ENCODE measurements at regions not wholly inside any gene's neighbourhood (a gene's known extent, or its start where the extent isn't known, plus 50 kb on each side); places are given as distances from the start of the nearest gene placed in this dataset.

DNA sequence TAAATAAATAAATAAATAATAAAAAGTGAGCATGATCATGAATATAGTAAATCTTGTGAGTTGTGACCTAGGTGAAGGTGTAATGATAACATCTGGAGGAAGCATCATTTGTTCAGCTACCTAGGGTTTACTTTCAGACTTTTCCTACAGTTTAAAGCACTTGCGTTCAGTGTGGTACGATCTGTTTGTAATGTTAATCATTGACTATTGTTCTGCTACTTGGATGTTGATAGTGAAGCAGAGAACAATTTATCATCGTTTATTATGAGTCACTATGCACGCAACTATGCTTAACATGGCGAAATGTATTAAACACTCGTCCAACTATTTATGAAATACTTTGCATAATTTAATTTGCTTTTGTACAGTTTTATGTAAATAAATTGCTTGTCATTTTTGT is 426.2 kb downstream of the PCDH7 start:
- H3K36me3 Mint-ChIP-seq: no peaks in the 10 kb centered on the region
- Histone ChIP-seq H3K36me3 (ENCODE audit: control insufficient read depth in 2 of 2, extremely low read depth in 1 of 2, insufficient read depth in 1 of 2, low read length in 1 of 2) (no peaks in the 10 kb centered on the region), H3K4me1 (ENCODE audit: control insufficient read depth in 1 of 2, extremely low read depth in 1 of 2, insufficient read depth in 2 of 2, low read length in 2 of 2) (no peaks in the 10 kb centered on the region), H3K9me3 (no peaks in the 10 kb centered on the region), H3K27ac (ENCODE audit: low read length) (no peak overlapping the region), H3K4me3 (ENCODE audit: control insufficient read depth in 1 of 2, extremely low read depth in 1 of 2, low read length in 1 of 2) (no peak overlapping the region), H3K27me3 (replicated peaks in 1 of 2; ENCODE audit: control insufficient read depth in 2 of 2, extremely low read depth in 1 of 2, insufficient read depth in 2 of 2, low read length in 1 of 2) (no peaks in the 10 kb centered on the region)
- DNase-seq (no peak), ATAC-seq (replicated peaks in 1 of 4) (no peak)
- no peaks in the 10 kb centered on the region for H3K27me3 Mint-ChIP-seq
- H3K9me3 Mint-ChIP-seq: peaks cover 5 to 17% (median 9%) of the 10 kb centered on the region in 3 donors
- H3K4me1 Mint-ChIP-seq: no peaks in the 10 kb centered on the region
- CTCF ChIA-PET: no interaction called here
- POLR2A ChIA-PET: no interaction called here
- WGBS (ENCODE audit: insufficient coverage): no CpG with 5 or more reads among the region's 6 CpGs
- H3K4me3 Mint-ChIP-seq: no peak overlapping the region
- no peak overlapping the region for H3K27ac Mint-ChIP-seq

DNA sequence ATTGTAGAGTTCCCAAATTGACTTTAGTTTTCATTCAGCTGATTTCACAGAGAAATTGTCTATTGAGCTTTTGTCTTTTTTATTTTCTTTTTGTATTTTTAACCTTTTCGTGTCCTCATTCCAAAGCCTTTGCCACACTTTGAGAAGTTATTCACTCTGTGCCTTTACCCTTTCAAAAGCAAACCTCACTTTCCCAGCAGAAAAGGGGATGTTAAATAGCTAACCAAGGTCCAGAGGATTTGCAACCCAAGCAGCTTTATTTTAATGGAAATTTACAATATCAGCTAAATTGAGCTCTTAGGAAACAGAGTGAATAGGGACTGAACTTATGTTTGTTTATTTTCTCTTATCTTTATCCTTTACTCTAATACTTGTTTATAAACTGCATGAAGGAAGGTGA is 428.8 kb downstream of the PCDH7 start:
- no CpG with 5 or more reads among the region's 1 CpG for WGBS (ENCODE audit: insufficient coverage)
- Mint-ChIP-seq H3K27ac (no peak overlapping the region), H3K27me3 (no peaks in the 10 kb centered on the region), H3K36me3 (no peaks in the 10 kb centered on the region), H3K4me3 (no peak overlapping the region), H3K9me3 (peaks cover 7 to 16% (median 12%) of the 10 kb centered on the region in 3 donors), H3K4me1 (no peaks in the 10 kb centered on the region)
- ATAC-seq (replicated peaks in 1 of 4) (no peak), DNase-seq (no peak)
- no peaks in the 10 kb centered on the region for H3K9me3 ChIP-seq
- H3K4me1 ChIP-seq (ENCODE audit: control insufficient read depth in 1 of 2, extremely low read depth in 1 of 2, insufficient read depth in 2 of 2, low read length in 2 of 2): no peaks in the 10 kb centered on the region
- H3K4me3 ChIP-seq (ENCODE audit: control insufficient read depth in 1 of 2, extremely low read depth in 1 of 2, low read length in 1 of 2): no peak overlapping the region
- no peaks in the 10 kb centered on the region for H3K36me3 ChIP-seq (ENCODE audit: control insufficient read depth in 2 of 2, extremely low read depth in 1 of 2, insufficient read depth in 1 of 2, low read length in 1 of 2)
- CTCF ChIA-PET: interaction anchor here in 1 of 2 donors (0.6 kb wide), 1 partner anchor 431 kb away, joined by 3 read pairs; no protein-coding TSS in a partner anchor
- POLR2A ChIA-PET: no interaction called here
- no peak overlapping the region for H3K27ac ChIP-seq (ENCODE audit: low read length)
- no peaks in the 10 kb centered on the region for H3K27me3 ChIP-seq (replicated peaks in 1 of 2; ENCODE audit: control insufficient read depth in 2 of 2, extremely low read depth in 1 of 2, insufficient read depth in 2 of 2, low read length in 1 of 2)

- POLR2A ChIA-PET: no interaction called here
- no CpG with 5 or more reads among the region's 1 CpG for WGBS (ENCODE audit: insufficient coverage)
- H3K4me1 Mint-ChIP-seq: no peaks in the 10 kb centered on the region
- CTCF ChIA-PET: no interaction called here
- no peak for ATAC-seq (replicated peaks in 1 of 4)
- H3K9me3 Mint-ChIP-seq: peaks cover 6 to 9% (median 9%) of the 10 kb centered on the region in 3 donors
- Histone ChIP-seq H3K27ac (ENCODE audit: low read length) (no peak overlapping the region), H3K4me1 (ENCODE audit: control insufficient read depth in 1 of 2, extremely low read depth in 1 of 2, insufficient read depth in 2 of 2, low read length in 2 of 2) (no peaks in the 10 kb centered on the region), H3K27me3 (replicated peaks in 1 of 2; ENCODE audit: control insufficient read depth in 2 of 2, extremely low read depth in 1 of 2, insufficient read depth in 2 of 2, low read length in 1 of 2) (no peaks in the 10 kb centered on the region), H3K4me3 (ENCODE audit: control insufficient read depth in 1 of 2, extremely low read depth in 1 of 2, low read length in 1 of 2) (no peak overlapping the region), H3K36me3 (ENCODE audit: control insufficient read depth in 2 of 2, extremely low read depth in 1 of 2, insufficient read depth in 1 of 2, low read length in 1 of 2) (no peaks in the 10 kb centered on the region), H3K9me3 (no peaks in the 10 kb centered on the region)
- H3K27me3 Mint-ChIP-seq: no peaks in the 10 kb centered on the region
- H3K36me3 Mint-ChIP-seq: no peaks in the 10 kb centered on the region
- no peak overlapping the region for H3K4me3 Mint-ChIP-seq
- no peak for DNase-seq
- H3K27ac Mint-ChIP-seq: no peak overlapping the region
Observed at GRCh38 chr4:31156221-31156620, 436.1 kb downstream of the PCDH7 start.

DNA sequence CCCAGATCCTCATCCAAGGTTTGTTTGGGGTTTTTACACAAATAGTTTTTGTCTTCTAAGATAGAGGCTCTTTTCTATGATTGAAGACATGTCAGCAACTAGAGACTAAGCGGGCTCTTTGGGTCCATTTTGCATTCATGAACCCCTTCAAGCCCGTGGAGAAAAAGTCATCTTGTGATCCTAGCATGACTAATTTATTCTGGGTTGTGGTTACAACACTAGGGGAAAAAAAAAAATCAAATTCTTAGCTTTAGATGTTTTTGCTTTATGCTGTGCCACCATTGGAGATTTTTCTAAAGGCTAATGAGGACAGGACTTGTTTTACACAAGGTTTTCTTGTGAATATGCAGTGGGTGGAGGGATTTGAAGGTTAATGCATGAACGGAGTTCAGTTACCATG is 440.0 kb downstream of the PCDH7 start:
- no peak overlapping the region for H3K4me3 Mint-ChIP-seq
- H3K27ac ChIP-seq (ENCODE audit: low read length): no peak overlapping the region
- DNase-seq (no peak), ATAC-seq (replicated peaks in 1 of 4) (no peak)
- no peaks in the 10 kb centered on the region for H3K36me3 ChIP-seq (ENCODE audit: control insufficient read depth in 2 of 2, extremely low read depth in 1 of 2, insufficient read depth in 1 of 2, low read length in 1 of 2)
- no peaks in the 10 kb centered on the region for H3K4me1 ChIP-seq (ENCODE audit: control insufficient read depth in 1 of 2, extremely low read depth in 1 of 2, insufficient read depth in 2 of 2, low read length in 2 of 2)
- H3K27me3 ChIP-seq (replicated peaks in 1 of 2; ENCODE audit: control insufficient read depth in 2 of 2, extremely low read depth in 1 of 2, insufficient read depth in 2 of 2, low read length in 1 of 2): no peaks in the 10 kb centered on the region
- H3K36me3 Mint-ChIP-seq: no peaks in the 10 kb centered on the region
- no peak overlapping the region for H3K27ac Mint-ChIP-seq
- no peak overlapping the region for H3K4me3 ChIP-seq (ENCODE audit: control insufficient read depth in 1 of 2, extremely low read depth in 1 of 2, low read length in 1 of 2)
- WGBS (ENCODE audit: insufficient coverage): 83% methylated on average over 2 of the region's 3 CpGs
- H3K4me1 Mint-ChIP-seq: no peaks in the 10 kb centered on the region
- H3K27me3 Mint-ChIP-seq: no peaks in the 10 kb centered on the region
- ChIA-PET POLR2A (no interaction called here), CTCF (no interaction called here)
- peaks cover 0 to 10% (median 4%) of the 10 kb centered on the region in 3 donors for H3K9me3 Mint-ChIP-seq
- H3K9me3 ChIP-seq: no peaks in the 10 kb centered on the region

DNA sequence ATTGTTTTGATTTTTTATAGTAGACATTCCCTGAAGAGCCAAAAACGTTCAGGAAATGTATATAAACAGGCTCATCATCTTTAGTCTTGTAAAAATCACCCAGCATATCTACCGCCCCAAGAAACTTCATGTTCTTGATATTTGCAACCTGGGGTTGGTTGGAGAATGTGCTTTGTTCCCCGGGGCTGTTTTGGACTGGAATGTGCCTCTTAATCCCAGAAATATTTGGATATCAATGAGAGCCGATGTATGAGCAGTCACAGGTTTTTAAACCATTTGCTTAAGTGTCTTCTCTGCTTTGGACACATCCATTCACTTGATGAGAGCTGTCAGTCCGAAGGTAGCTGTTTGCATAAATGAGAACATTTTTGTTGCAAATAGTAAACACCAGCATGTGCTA is 449.7 kb downstream of the PCDH7 start:
- CTCF ChIA-PET: interaction anchor here in 1 of 2 donors (0.6 kb wide), 1 partner anchor 20 kb away, joined by 3 read pairs; no protein-coding TSS in a partner anchor
- POLR2A ChIA-PET: no interaction called here
- H3K36me3 Mint-ChIP-seq: no peaks in the 10 kb centered on the region
- Histone ChIP-seq H3K27me3 (replicated peaks in 1 of 2; ENCODE audit: control insufficient read depth in 2 of 2, extremely low read depth in 1 of 2, insufficient read depth in 2 of 2, low read length in 1 of 2) (no peaks in the 10 kb centered on the region), H3K27ac (ENCODE audit: low read length) (no peak overlapping the region), H3K4me1 (ENCODE audit: control insufficient read depth in 1 of 2, extremely low read depth in 1 of 2, insufficient read depth in 2 of 2, low read length in 2 of 2) (no peaks in the 10 kb centered on the region), H3K9me3 (no peaks in the 10 kb centered on the region), H3K4me3 (ENCODE audit: control insufficient read depth in 1 of 2, extremely low read depth in 1 of 2, low read length in 1 of 2) (no peak overlapping the region), H3K36me3 (ENCODE audit: control insufficient read depth in 2 of 2, extremely low read depth in 1 of 2, insufficient read depth in 1 of 2, low read length in 1 of 2) (no peaks in the 10 kb centered on the region)
- no peak overlapping the region for H3K27ac Mint-ChIP-seq
- H3K4me3 Mint-ChIP-seq: no peak overlapping the region
- no peaks in the 10 kb centered on the region for H3K4me1 Mint-ChIP-seq
- H3K27me3 Mint-ChIP-seq: no peaks in the 10 kb centered on the region
- no peak for DNase-seq
- ATAC-seq (replicated peaks in 1 of 4): no peak
- peaks cover 16 to 19% (median 16%) of the 10 kb centered on the region in 3 donors for H3K9me3 Mint-ChIP-seq
- 35% methylated on average over 2 of the region's 5 CpGs for WGBS (ENCODE audit: insufficient coverage)

DNA sequence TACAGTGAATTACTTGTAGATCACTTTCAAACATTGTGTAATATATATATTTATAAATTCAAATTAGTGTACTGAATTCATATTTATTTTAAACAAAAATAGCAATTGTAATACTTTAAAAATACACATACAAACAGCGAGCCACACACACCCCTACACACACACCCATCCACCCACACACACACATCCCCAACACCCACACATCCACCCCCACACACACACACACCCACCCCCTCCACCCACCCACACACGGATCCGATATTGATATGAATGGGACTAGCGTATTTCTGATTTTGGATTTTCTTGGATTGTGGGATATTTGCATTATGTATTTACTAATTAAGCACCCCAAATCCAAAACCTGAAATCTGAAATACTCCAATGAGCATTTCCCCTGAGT is 451.2 kb downstream of the PCDH7 start:
- H3K27ac Mint-ChIP-seq: no peak overlapping the region
- no peaks in the 10 kb centered on the region for H3K36me3 ChIP-seq (ENCODE audit: control insufficient read depth in 2 of 2, extremely low read depth in 1 of 2, insufficient read depth in 1 of 2, low read length in 1 of 2)
- peaks cover 11 to 16% (median 16%) of the 10 kb centered on the region in 3 donors for H3K9me3 Mint-ChIP-seq
- H3K4me3 ChIP-seq (ENCODE audit: control insufficient read depth in 1 of 2, extremely low read depth in 1 of 2, low read length in 1 of 2): no peak overlapping the region
- no peak overlapping the region for H3K4me3 Mint-ChIP-seq
- no peaks in the 10 kb centered on the region for H3K4me1 ChIP-seq (ENCODE audit: control insufficient read depth in 1 of 2, extremely low read depth in 1 of 2, insufficient read depth in 2 of 2, low read length in 2 of 2)
- DNase-seq: no peak
- H3K9me3 ChIP-seq: no peaks in the 10 kb centered on the region
- POLR2A ChIA-PET: no interaction called here
- no peaks in the 10 kb centered on the region for H3K27me3 ChIP-seq (replicated peaks in 1 of 2; ENCODE audit: control insufficient read depth in 2 of 2, extremely low read depth in 1 of 2, insufficient read depth in 2 of 2, low read length in 1 of 2)
- H3K27me3 Mint-ChIP-seq: no peaks in the 10 kb centered on the region
- H3K4me1 Mint-ChIP-seq: no peaks in the 10 kb centered on the region
- no peak for ATAC-seq (replicated peaks in 1 of 4)
- CTCF ChIA-PET: interaction anchor here in 1 of 2 donors (0.6 kb wide), 1 partner anchor 1410 kb away, joined by 4 read pairs; no protein-coding TSS in a partner anchor
- no peaks in the 10 kb centered on the region for H3K36me3 Mint-ChIP-seq
- WGBS (ENCODE audit: insufficient coverage): no CpG with 5 or more reads among the region's 4 CpGs
- no peak overlapping the region for H3K27ac ChIP-seq (ENCODE audit: low read length)

DNA sequence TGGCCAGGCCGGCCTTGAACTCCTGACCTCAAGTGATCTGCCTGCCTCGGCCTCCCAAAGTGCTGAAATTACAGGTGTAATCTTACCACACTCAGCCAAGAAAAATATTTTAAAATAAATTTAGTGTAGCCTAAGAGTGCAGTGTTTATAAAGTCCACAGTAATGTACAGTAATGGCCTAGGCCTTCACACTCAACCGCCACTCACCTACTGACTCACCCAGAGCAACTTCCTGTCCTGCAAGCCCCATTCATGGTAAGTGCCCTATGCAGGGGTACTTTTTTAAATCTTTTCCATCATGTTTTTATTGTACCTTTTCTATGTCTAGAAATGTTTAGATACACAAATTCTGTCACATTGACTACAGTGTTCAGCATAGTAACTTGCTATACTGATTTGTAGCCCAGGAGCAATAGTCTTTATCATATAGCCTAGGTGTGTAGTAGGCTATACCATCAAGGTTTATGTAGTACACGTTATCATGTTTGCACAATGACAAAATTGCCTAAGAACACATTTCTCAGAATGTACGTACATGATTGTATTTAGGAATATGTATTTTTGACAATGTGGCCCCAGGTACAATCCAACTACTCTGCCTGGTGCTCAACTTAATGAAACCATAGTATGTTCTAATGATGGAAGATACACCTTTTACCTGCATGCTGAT is 455.2 kb downstream of the PCDH7 start:
- CTCF ChIA-PET: no interaction called here
- Mint-ChIP-seq H3K36me3 (no peaks in the 10 kb centered on the region), H3K4me3 (no peak overlapping the region), H3K4me1 (no peaks in the 10 kb centered on the region), H3K9me3 (peaks cover 8 to 12% (median 11%) of the 10 kb centered on the region in 3 donors), H3K27me3 (no peaks in the 10 kb centered on the region), H3K27ac (no peak overlapping the region)
- H3K36me3 ChIP-seq (ENCODE audit: control insufficient read depth in 2 of 2, extremely low read depth in 1 of 2, insufficient read depth in 1 of 2, low read length in 1 of 2): no peaks in the 10 kb centered on the region
- WGBS (ENCODE audit: insufficient coverage): no CpG with 5 or more reads among the region's 5 CpGs
- H3K27ac ChIP-seq (ENCODE audit: low read length): no peak overlapping the region
- H3K4me1 ChIP-seq (ENCODE audit: control insufficient read depth in 1 of 2, extremely low read depth in 1 of 2, insufficient read depth in 2 of 2, low read length in 2 of 2): no peaks in the 10 kb centered on the region
- DNase-seq (no peak), ATAC-seq (replicated peaks in 1 of 4) (no peak)
- H3K27me3 ChIP-seq (replicated peaks in 1 of 2; ENCODE audit: control insufficient read depth in 2 of 2, extremely low read depth in 1 of 2, insufficient read depth in 2 of 2, low read length in 1 of 2): no peaks in the 10 kb centered on the region
- no peak overlapping the region for H3K4me3 ChIP-seq (ENCODE audit: control insufficient read depth in 1 of 2, extremely low read depth in 1 of 2, low read length in 1 of 2)
- POLR2A ChIA-PET: no interaction called here
- H3K9me3 ChIP-seq: peaks cover 2% of the 10 kb centered on the region
